Activated CD8-positive, alpha-beta memory T cell treated with anti-CD3 and anti-CD28 coated beads, Interleukin-2, amount 50 U/mL, for 48 hours (primary cell): ENCODE measurements at regions not wholly inside any gene's neighbourhood (a gene's known extent, or its start where the extent isn't known, plus 50 kb on each side); places are given as distances from the start of the nearest gene placed in this dataset.

Experiments
- DNase-seq: peaks from one replicate; pipeline ENCODE4 v3.0.0-alpha.2; 2020

- no peak for DNase-seq
Observed at GRCh38 chr2:133723133-133723532, 154.9 kb upstream of the NCKAP5 start.

- no peak for DNase-seq
Observed at GRCh38 chr2:133726973-133727372, 158.7 kb upstream of the NCKAP5 start.

- DNase-seq = no peak
Observed at GRCh38 chr2:133732059-133732458, 163.8 kb upstream of the NCKAP5 start.

GRCh38 chr2:133732982-133733900 lies 165.0 kb upstream of the NCKAP5 start:
- DNase-seq = no peak

- DNase-seq = no peak
Observed at GRCh38 chr2:133733901-133734255, 165.6 kb upstream of the NCKAP5 start.

- DNase-seq = no peak
Observed at GRCh38 chr2:133734716-133735495, 166.6 kb upstream of the NCKAP5 start.

- DNase-seq = no peak
Observed at GRCh38 chr2:133736674-133737073, 168.4 kb upstream of the NCKAP5 start.

- no peak for DNase-seq
Observed at GRCh38 chr2:133737242-133737993, 169.2 kb upstream of the NCKAP5 start.

GRCh38 chr2:133739039-133739438 lies 170.8 kb upstream of the NCKAP5 start:
- no peak for DNase-seq

- no peak for DNase-seq
Observed at GRCh38 chr2:133740500-133740899, 172.2 kb upstream of the NCKAP5 start.

- DNase-seq = no peak
Observed at GRCh38 chr2:133748007-133748700, 179.9 kb upstream of the NCKAP5 start.

GRCh38 chr2:133753665-133754064 lies 185.4 kb upstream of the NCKAP5 start:
- no peak for DNase-seq

- DNase-seq = no peak
Observed at GRCh38 chr2:133755480-133756300, 187.4 kb upstream of the NCKAP5 start.

GRCh38 chr2:133756833-133757232 lies 188.6 kb upstream of the NCKAP5 start:
- no peak for DNase-seq

- DNase-seq = no peak
Observed at GRCh38 chr2:133760376-133760775, 192.1 kb upstream of the NCKAP5 start.

GRCh38 chr2:133765658-133766057 lies 197.4 kb upstream of the NCKAP5 start:
- DNase-seq = no peak

- DNase-seq = no peak
Observed at GRCh38 chr2:133766164-133766832, 198.0 kb upstream of the NCKAP5 start.

- DNase-seq = no peak
Observed at GRCh38 chr2:133768256-133768655, 200.0 kb upstream of the NCKAP5 start.

- no peak for DNase-seq
Observed at GRCh38 chr2:133768658-133769435, 200.6 kb upstream of the NCKAP5 start.
